HG02623 (cell line): ENCODE measurements at regions not wholly inside any gene's neighbourhood (a gene's known extent, or its start where the extent isn't known, plus 50 kb on each side); places are given as distances from the start of the nearest gene placed in this dataset.

Experiments used
- ATAC-seq: cut with Tn5 transposase; IDR thresholded peaks from one replicate; pipeline ENCODE4 v1.9.1; 2021; ENCODE audit warnings: moderate library complexity; ENCODE audit not compliant: unreplicated experiment

GRCh38 chr7:119348491-119348890 lies 924.5 kb upstream of the KCND2 start:
- ATAC-seq: no peak

GRCh38 chr7:119350334-119350733 lies 922.6 kb upstream of the KCND2 start:
- no peak for ATAC-seq

DNA sequence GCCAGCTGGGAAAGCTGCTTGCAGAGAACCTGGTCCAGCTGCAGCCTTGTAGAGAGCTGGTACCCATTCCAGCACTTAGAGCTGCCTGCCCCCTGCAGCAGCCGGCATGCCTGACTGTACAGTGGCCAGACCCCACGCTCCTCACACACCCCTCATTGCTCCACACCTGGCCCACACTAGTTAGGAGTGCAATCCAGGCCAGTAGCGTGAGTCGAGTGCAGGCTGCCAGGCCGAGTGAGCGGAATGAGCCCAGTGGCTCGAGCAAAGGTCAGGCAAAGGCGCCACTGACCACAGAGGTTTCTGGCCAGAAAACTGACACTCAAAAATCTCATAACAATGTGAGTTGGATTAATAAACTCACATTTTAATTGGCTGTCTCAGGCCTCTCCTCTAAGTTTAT lies 921.7 kb upstream of the KCND2 start:
- no peak for ATAC-seq

GRCh38 chr7:119374436-119374835 lies 898.5 kb upstream of the KCND2 start:
- no peak for ATAC-seq

DNA sequence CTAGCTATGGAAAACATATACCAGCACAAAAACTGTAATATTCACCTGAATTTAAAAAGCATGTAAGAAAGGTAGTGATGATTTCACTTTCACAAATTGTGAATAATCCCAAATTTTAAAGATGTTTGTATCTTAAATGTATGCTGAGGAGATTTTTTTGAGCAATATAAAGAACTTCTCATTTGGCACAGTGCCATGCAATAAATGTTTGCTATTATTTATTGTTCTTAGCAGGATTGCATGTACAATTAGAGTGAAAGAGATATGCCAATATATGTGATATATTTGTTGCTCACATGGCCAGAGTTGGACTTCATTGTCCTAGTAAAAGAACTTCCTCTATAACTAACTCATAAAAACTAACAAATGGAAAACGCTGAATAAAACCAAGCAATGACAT lies 895.1 kb upstream of the KCND2 start:
- ATAC-seq: no peak

- no peak for ATAC-seq
Observed at GRCh38 chr7:119382726-119383125, 890.2 kb upstream of the KCND2 start.

GRCh38 chr7:119395024-119395423 lies 878.0 kb upstream of the KCND2 start:
- ATAC-seq: no peak

DNA sequence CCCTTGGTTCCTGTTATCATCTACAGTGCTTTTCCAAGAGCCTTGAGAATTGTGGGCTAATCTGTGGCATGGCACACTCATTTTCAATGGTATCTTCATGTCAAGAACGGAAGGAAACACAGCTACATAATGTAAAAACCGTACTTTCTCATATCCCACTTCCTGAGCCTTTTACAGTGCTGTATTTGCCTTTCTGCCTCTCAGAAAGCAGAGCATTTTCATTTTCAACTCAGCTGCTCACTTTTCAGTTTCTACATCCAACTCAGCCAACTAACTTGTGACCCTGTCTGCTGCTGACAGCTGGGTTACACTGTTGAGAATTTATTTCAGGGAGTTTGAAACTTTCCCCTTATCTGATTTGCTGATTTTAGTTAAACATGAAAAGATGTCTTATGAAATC lies 875.8 kb upstream of the KCND2 start:
- ATAC-seq: peak; percentile 84

GRCh38 chr7:119408596-119408995 lies 864.4 kb upstream of the KCND2 start:
- no peak for ATAC-seq

GRCh38 chr7:119413314-119413805 lies 859.6 kb upstream of the KCND2 start:
- no peak for ATAC-seq

- ATAC-seq: no peak
Observed at GRCh38 chr7:119415682-119416081, 857.3 kb upstream of the KCND2 start.

DNA sequence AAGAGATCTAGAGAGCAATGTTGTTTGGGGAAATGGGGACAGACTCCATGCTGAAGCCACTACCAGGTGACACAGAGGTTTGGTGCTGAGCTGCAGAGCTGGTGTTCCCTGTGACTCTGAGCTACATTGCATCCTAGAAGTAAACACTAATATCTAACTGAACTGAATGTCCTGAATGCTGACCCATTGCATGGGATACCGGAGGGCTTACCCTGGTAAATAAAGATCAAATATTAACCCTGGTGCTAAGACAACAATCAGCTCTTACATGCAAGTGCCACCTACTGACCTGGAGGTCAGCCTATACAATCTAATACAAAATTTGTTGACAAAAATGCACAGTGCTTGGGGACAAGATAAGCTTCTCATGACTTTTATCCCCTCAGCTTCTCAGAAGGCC lies 851.3 kb upstream of the KCND2 start:
- ATAC-seq: no peak

DNA sequence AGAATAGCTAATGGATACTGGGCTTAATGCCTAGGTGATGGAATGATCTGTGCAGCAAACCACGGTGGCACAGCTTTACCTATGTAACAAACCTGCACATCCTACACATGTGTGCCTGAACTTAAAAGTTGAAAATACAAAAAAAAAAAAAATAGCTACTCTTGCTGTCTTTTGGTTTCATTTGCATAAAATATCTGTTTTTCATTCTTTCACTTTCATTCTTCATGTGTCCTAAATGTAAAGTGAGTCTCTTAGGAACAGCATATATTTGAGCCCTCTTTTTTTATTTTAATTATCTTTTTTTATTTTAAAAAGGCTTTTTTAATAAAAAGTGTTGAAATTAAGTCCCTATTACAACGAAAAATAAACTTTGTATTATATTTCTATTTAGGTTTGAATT lies 836.1 kb upstream of the KCND2 start:
- no peak for ATAC-seq

DNA sequence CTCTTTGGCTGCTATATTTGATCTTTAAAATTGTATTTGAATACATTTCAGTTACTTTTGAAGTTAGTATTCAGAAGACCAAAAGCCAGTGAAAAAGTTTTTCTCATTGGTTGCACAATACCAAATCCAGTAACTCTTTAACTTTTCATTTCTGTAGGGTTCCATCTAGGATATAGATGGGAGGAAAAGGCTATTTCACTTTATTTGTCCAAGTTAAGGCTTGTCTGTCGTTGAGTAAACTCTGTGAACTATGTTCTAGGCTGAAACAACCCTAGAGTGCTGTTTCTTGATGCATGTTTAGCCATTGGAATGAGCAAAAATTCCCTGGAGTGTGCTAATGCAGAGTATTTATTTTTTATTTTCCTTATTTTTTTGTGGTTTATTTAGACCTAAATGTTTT lies 834.7 kb upstream of the KCND2 start:
- no peak for ATAC-seq

DNA sequence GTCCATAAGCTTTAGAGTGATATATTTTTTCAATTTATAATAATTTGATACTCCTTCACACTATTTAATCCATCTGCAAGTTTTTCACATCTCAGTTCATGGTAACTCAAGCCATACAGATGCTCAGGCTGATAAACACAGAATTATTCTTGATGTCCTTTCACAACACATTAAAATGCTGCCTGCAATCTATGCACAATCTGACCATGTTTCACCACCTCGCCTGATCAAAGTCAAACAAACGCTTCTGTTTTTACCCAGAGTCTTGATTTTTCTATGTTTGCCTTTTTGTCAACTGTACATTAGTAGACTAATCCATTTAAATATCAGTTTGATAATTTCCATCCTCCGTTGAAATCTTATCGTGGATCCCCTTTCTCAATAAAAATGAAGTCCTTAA lies 833.8 kb upstream of the KCND2 start:
- no peak for ATAC-seq

- no peak for ATAC-seq
Observed at GRCh38 chr7:119452401-119452800, 820.6 kb upstream of the KCND2 start.

GRCh38 chr7:119465798-119466305 lies 807.1 kb upstream of the KCND2 start:
- no peak for ATAC-seq

DNA sequence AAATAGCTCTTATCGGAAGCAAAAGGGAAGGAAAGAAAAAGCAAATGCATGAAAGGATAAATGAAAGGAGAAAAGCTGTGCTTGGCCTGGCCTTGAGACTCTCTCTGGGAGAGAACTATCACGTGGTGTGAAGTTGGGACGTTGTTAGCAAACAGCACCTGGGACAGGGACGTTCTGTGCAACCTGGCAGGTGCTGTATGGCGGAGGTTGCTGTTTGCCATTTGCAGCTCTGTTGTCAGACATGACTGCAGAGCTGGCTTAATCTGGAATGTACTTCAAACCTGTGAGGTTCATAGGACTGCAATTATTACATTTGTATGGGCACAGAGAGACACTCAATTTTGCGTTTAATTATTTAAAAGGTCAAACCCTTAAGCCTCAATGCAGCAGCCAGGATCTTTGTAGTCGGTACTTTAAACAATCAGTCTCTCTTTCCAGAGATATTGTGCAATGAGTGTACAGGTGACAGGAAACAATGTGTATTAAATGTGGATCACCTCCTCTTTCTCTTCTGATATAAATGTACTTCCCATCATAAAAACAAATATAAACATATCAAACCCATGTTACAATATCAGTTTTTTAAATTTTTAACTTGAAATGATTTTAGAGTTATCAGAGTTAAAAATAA lies 800.5 kb upstream of the KCND2 start:
- no peak for ATAC-seq

GRCh38 chr7:119482209-119482608 lies 790.8 kb upstream of the KCND2 start:
- ATAC-seq: peak; percentile 95

- ATAC-seq: no peak
Observed at GRCh38 chr7:119482671-119483070, 790.3 kb upstream of the KCND2 start.

DNA sequence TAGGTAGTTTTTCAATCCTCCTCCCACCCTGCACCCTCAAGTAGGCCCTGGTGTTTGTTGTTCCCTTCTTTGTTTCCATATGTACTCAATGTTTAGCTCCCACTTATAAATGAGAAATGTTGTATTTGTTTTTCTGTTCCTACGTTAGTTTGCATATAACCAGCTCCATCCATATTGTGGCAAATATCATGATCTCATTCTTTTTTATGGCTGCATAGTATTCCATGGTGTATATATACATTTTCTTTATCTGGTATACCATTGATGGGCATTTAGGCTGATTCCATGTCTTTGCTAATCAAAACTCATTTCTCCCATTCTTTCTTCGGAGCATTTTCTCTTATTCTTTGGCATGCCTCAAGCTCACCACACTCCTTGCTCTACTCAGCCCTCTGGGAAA lies 789.6 kb upstream of the KCND2 start:
- ATAC-seq: no peak

DNA sequence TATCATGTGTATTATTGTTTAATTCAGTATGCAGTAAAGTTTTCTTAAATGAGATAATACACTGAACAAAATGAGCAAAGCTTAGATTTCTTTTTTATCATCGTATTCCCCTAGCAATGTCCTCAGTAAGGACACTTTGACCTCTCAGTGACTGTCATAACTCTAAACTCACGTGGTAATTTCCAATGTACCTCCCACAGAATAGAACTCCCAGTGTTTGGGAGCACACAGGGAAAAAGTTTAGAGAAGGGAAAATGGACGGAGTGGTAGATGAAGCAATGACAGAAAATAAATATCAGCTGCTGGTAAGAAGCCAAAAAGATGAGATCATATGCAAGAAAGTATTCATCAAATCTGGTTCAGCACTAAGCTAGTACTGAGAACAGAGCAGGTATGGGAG lies 758.6 kb upstream of the KCND2 start:
- ATAC-seq: no peak

- no peak for ATAC-seq
Observed at GRCh38 chr7:119515214-119515613, 757.8 kb upstream of the KCND2 start.
